Tibial artery (tissue), 4 donors: ENCODE measurements at regions not wholly inside any gene's neighbourhood (a gene's known extent, or its start where the extent isn't known, plus 50 kb on each side); places are given as distances from the start of the nearest gene placed in this dataset.

Experiments used
- DNase-seq, 2 donors: peaks; one replicate each; pipeline ENCODE4 v3.0.0-alpha.2; 2019
- H3K27ac ChIP-seq, 2 donors: fragments of 200-600 bp; sonication (generic) in 1 of 2; 1 replicate in 1 of 2; 2 replicates in 1 of 2; pipeline ENCODE4 v1.5.1; 2018 to 2019; ENCODE audit warnings: mild to moderate bottlenecking in 1 of 2
- H3K27me3 ChIP-seq, 2 donors: fragments of 200-600 bp; sonication (generic) in 1 of 2; one replicate each; pipeline versions ENCODE4 v1.5.1 to v1.6.0; 2016 to 2019
- H3K36me3 ChIP-seq, 3 donors: fragments of 200-600 bp; sonication (generic) in 2 of 3; one replicate each; pipeline ENCODE4 v1.5.1; 2016 to 2019; ENCODE audit warnings: mild to moderate bottlenecking in 2 of 3
- H3K4me1 ChIP-seq, 4 donors: fragments of 200-600 bp; sonication (generic) in 2 of 4; 1 replicate in 3 of 4; 2 replicates in 1 of 4; pipeline ENCODE4 v1.5.1; 2016 to 2019
- H3K4me3 ChIP-seq, 2 donors: fragments of 200-600 bp; sonication (generic) in 1 of 2; 1 replicate in 1 of 2; 2 replicates in 1 of 2; pipeline ENCODE4 v1.5.1; 2018 to 2019; ENCODE audit warnings: mild to moderate bottlenecking in 2 of 2
- H3K9me3 ChIP-seq, 3 donors: fragments of 200-600 bp; sonication (generic) in 1 of 3; one replicate each; pipeline ENCODE4 v1.5.1; 2016 to 2019
- intact Hi-C: fragments of 100-400 bp; cut with DNase I; formaldehyde crosslinking; loops from one replicate; pipeline ENCODE4 v1.15.0; 2023; ENCODE audit warnings: low total_unique reads
- TF ChIP-seq, protein P1 (sequence below), 2 experiments: fragments of 200-600 bp in 1 of 2; fragments of 450-650 bp in 1 of 2; IDR thresholded peaks; one replicate each; pipeline ENCODE4 v1.5.1; 2017 to 2019; ENCODE audit warnings: antibody characterized with exemption in 2 of 2, mild to moderate bottlenecking in 1 of 2, moderate library complexity in 1 of 2

DNA sequence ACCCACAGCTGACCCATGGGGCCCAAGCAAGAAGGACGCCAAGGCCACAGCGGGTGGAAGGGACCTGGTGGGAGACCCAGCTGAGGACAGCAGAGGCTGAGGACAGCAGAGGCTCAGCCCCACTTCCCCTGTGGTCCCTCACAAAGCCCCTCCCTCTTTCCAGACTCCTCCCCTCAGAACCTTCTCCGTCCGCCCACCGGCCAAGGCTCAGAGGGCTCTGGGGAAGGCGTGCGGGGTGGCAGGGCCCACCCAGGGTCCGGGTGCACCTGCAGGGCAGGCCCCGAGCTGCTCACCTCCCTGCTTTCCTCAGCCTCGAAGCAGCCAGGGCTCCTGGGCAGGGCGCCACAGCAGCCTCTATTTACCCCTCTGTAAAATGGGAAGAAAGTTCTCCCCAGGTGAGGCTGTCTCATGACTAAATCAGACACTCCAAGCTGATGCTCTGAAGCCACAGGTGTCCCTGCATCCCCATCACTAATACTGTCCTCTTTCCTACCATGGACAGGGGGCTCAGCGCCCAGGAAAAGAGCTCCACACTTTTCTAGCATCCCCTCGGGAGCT lies 137.9 kb upstream of the PPP1R26 start:
- no peaks in the 10 kb centered on the region for H3K36me3 ChIP-seq
- no peaks in the 10 kb centered on the region for H3K9me3 ChIP-seq
- H3K4me3 ChIP-seq: no peak overlapping the region
- TF ChIP-seq, protein P1, sequence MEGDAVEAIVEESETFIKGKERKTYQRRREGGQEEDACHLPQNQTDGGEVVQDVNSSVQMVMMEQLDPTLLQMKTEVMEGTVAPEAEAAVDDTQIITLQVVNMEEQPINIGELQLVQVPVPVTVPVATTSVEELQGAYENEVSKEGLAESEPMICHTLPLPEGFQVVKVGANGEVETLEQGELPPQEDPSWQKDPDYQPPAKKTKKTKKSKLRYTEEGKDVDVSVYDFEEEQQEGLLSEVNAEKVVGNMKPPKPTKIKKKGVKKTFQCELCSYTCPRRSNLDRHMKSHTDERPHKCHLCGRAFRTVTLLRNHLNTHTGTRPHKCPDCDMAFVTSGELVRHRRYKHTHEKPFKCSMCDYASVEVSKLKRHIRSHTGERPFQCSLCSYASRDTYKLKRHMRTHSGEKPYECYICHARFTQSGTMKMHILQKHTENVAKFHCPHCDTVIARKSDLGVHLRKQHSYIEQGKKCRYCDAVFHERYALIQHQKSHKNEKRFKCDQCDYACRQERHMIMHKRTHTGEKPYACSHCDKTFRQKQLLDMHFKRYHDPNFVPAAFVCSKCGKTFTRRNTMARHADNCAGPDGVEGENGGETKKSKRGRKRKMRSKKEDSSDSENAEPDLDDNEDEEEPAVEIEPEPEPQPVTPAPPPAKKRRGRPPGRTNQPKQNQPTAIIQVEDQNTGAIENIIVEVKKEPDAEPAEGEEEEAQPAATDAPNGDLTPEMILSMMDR (IDR thresholded peaks at IDR 0.05): no peak
- intact Hi-C loops: loop anchor here (2.0 kb wide), 1 partner anchor 255 kb away; the partner anchor contains the start of gene OLFM1
- peaks cover 0 to 4% (median 0%) of the 10 kb centered on the region in 4 donors for H3K4me1 ChIP-seq
- H3K27me3 ChIP-seq: peaks cover 0 to 83% of the 10 kb centered on the region in 2 donors
- no peak for DNase-seq
- no peak overlapping the region for H3K27ac ChIP-seq

DNA sequence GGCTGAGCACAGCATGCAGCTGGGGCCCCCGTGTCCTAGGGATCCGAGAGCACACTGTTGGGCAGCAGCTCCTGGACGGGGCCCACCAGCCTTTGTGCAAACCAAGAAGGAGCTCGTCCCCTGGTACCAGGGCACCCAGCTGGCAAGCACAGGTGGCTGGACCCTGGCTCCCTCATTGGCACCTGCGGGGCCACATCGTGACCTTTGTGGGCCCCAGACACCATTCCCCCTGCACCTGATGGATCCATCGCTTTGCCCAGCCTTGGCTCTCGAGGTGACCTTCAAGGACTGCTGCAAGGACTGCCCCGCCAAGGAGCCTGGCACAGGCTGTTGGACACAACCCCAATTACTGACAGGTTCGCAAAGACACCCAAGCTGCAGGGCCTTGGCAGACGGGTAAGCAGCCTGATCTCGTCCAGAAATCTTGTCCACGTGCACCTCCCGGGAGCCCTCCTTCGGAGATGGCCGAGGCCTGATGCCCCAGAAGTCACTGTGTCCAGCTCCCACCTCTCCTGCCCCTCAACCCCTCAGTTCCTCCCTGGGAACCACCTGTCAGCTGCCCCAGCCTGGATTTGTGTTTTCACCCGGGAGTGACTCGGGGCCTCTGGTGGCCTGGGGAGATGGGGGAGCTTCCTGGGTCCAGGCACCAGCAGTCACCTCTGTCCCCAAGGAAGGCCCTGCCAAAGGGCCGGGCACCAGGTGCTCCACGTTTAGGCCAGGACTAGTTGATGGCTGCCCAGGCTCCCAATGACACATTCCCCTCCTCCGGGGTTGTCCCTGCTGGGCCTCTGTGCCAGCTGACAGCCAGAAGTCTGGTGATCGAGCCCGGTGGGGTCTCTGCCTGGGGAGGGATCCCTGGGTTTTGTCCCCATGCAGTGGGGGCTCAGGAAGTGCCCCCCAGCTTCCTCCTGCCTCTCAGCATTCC lies 137.1 kb upstream of the PPP1R26 start:
- no peak for DNase-seq
- TF ChIP-seq, protein P1 (IDR thresholded peaks at IDR 0.05): no peak

DNA sequence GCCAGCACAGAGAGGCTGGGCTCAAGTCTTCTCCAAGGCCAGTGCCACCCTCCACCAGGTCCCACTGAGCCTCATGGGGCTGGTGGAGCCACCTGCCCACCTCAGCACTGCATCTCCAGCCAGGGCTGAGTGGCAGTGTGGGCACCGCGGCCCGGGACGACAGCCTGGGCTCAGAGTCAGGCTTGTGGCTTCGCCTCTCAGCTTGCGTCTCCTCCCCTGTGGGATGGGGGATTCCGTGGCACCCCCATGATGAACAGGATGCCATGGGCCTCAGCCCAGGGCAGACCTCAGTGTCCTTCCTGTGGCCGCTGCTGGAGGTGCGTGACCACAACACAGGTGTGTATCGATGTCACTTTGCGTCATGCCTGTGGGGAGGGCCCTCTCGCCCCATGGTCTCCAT lies 136.4 kb upstream of the PPP1R26 start:
- no peaks in the 10 kb centered on the region for H3K36me3 ChIP-seq
- no peak for DNase-seq
- H3K27me3 ChIP-seq: peaks cover 0 to 91% of the 10 kb centered on the region in 2 donors
- H3K9me3 ChIP-seq: no peaks in the 10 kb centered on the region
- intact Hi-C loops: loop anchor here (2.0 kb wide), 1 partner anchor 256 kb away; the partner anchor contains the start of gene OLFM1
- TF ChIP-seq, protein P1 (IDR thresholded peaks at IDR 0.05): no peak
- H3K4me1 ChIP-seq: peaks cover 0 to 4% (median 0%) of the 10 kb centered on the region in 4 donors
- no peak overlapping the region for H3K27ac ChIP-seq
- H3K4me3 ChIP-seq: no peak overlapping the region

More for the DNA sequence above, 137.1 kb upstream of the PPP1R26 start:
- H3K27ac ChIP-seq: no peak overlapping the region
- intact Hi-C loops: loop anchor here (2.0 kb wide), 1 partner anchor 256 kb away; the partner anchor contains the start of gene OLFM1
- H3K27me3 ChIP-seq: peaks cover 0 to 86% of the 10 kb centered on the region in 2 donors
- no peak overlapping the region for H3K4me3 ChIP-seq
- H3K36me3 ChIP-seq: no peaks in the 10 kb centered on the region
- H3K4me1 ChIP-seq: peaks cover 0 to 4% (median 0%) of the 10 kb centered on the region in 4 donors
- H3K9me3 ChIP-seq: no peaks in the 10 kb centered on the region

DNA sequence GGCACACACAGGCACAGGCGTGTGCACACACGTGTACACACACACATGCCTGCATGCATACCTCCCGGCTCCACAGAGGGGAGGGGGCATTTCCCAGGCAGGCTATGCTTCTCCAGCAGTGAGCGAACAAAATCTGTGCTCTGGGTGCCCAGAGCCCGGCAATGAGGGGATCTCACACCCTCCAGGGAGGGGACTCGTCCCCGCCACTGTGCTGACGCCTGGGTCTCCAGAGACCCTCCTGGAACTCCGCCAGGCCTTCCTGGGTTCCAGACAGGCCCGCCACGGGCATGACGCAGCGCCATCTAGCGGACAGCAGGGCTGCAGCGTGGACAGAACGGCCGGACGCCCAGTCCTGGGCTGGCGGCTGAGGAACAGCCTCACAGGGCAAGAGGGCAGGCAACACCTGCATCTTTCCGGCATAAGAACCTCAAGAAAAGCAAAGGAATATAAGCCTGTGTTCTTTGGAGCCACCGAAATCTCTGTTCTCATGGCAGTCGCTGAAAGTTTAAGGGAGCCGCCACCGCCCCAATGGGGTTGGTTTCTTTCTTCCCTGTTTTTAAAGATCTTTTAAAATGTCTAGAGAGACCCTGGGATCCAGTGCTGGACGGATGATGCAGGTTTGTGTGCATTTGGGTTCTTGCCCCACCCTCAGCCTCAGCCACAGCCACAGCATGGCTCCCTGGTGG lies 135.6 kb upstream of the PPP1R26 start:
- no peak overlapping the region for H3K27ac ChIP-seq
- H3K4me1 ChIP-seq: peaks cover 0 to 4% (median 0%) of the 10 kb centered on the region in 4 donors
- H3K27me3 ChIP-seq: peaks cover 0 to 98% of the 10 kb centered on the region in 2 donors
- no peak for DNase-seq
- H3K9me3 ChIP-seq: no peaks in the 10 kb centered on the region
- TF ChIP-seq, protein P1 (IDR thresholded peaks at IDR 0.05): peak; percentile 66 to 77
- no peak overlapping the region for H3K4me3 ChIP-seq
- intact Hi-C loops: loop anchor here (2.0 kb wide), 1 partner anchor 257 kb away; the partner anchor contains the start of gene OLFM1
- no peaks in the 10 kb centered on the region for H3K36me3 ChIP-seq

DNA sequence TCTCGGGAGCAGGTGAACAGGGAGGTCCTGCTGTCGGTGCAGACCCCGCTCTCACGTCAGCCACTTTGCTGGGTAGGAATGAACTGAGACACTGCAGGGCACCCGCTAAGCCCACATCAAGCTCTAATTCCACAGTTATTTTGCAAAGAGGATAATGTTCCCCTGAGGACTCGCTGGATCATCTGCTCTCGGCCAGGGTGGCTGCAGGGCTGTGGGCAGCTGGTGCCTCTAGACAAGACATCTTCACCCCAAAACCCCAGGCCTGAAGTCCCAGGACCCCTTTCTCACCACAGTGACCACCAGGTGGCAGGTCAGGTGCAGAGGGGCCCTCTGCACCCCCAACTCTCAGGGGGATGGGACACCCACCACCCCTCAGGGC lies 135.1 kb upstream of the PPP1R26 start:
- intact Hi-C loops: no loop called here
- TF ChIP-seq, protein P1 (IDR thresholded peaks at IDR 0.05): no peak
- Histone ChIP-seq H3K9me3 (no peaks in the 10 kb centered on the region), H3K36me3 (no peaks in the 10 kb centered on the region), H3K4me3 (no peak overlapping the region), H3K27ac (no peak overlapping the region), H3K4me1 (peaks cover 0 to 4% (median 0%) of the 10 kb centered on the region in 4 donors), H3K27me3 (peaks cover 0 to 98% of the 10 kb centered on the region in 2 donors)
- no peak for DNase-seq
